ENCODE measurements at regions not wholly inside any gene's neighbourhood (a gene's known extent, or its start where the extent isn't known, plus 50 kb on each side); places are given as distances from the start of the nearest gene placed in this dataset.
A peak's percentile ranks its signal among the peaks of the same experiment; 100 is the strongest.
"Not testable (repeated sequence)": the region's sequence is repeated elsewhere in the genome, so short reads cannot be mapped to it uniquely, and the experiment has no call there.

- no peak for DNase-seq
Measured at GRCh38 chr9:99488131-99489059, 266.3 kb downstream of the SEC61B start.

- DNase-seq = peak; percentile 87
Measured at GRCh38 chr9:99489060-99489413, 267.0 kb downstream of the SEC61B start.

- peak; percentile 41 for DNase-seq
Measured at GRCh38 chr9:99490729-99491128, 268.6 kb downstream of the SEC61B start.

- peak; percentile 47 for DNase-seq
Measured at GRCh38 chr9:99491408-99492158, 269.5 kb downstream of the SEC61B start.

- DNase-seq = no peak
Measured at GRCh38 chr9:99497641-99498040, 275.6 kb downstream of the SEC61B start.

- not testable (repeated sequence) for DNase-seq
Measured at GRCh38 chr9:99498979-99499378, 276.9 kb downstream of the SEC61B start.

GRCh38 chr9:99505936-99506335 is 283.9 kb downstream of the SEC61B start:
- DNase-seq = no peak

GRCh38 chr9:99506747-99507348 is 284.8 kb downstream of the SEC61B start:
- no peak for DNase-seq

GRCh38 chr9:99509065-99509745 is 287.1 kb downstream of the SEC61B start:
- no peak for DNase-seq

- no peak for DNase-seq
Measured at GRCh38 chr9:99509900-99510535, 287.9 kb downstream of the SEC61B start.

- no peak for DNase-seq
Measured at GRCh38 chr9:99511723-99512122, 289.6 kb downstream of the SEC61B start.

GRCh38 chr9:99513441-99514112 is 291.5 kb downstream of the SEC61B start:
- DNase-seq = no peak

GRCh38 chr9:99515093-99515492 is 293.0 kb downstream of the SEC61B start:
- DNase-seq = no peak

- no peak for DNase-seq
Measured at GRCh38 chr9:99515895-99516656, 294.0 kb downstream of the SEC61B start.

GRCh38 chr9:99516657-99517049 is 294.6 kb downstream of the SEC61B start:
- DNase-seq = no peak

- no peak for DNase-seq
Measured at GRCh38 chr9:99523838-99524237, 297.8 kb upstream of the NR4A3 start.

- no peak for DNase-seq
Measured at GRCh38 chr9:99531313-99531712, 290.4 kb upstream of the NR4A3 start.

GRCh38 chr9:99533421-99533820 is 288.3 kb upstream of the NR4A3 start:
- DNase-seq = no peak

GRCh38 chr9:99537996-99538395 is 283.7 kb upstream of the NR4A3 start:
- no peak for DNase-seq

GRCh38 chr9:99544526-99544925 is 277.2 kb upstream of the NR4A3 start:
- no peak for DNase-seq

GRCh38 chr9:99549441-99549840 is 272.2 kb upstream of the NR4A3 start:
- DNase-seq = no peak

Measured in fibroblast of skin of abdomen (primary cell).